WI38 (cell line): ENCODE measurements at regions not wholly inside any gene's neighbourhood (a gene's known extent, or its start where the extent isn't known, plus 50 kb on each side); places are given as distances from the start of the nearest gene placed in this dataset.

Experiments used
- H3K4me3 ChIP-seq: 2 replicates; pipeline ENCODE4 v1.5.1; 2011; ENCODE audit warnings: low read depth, mild to moderate bottlenecking, control low read depth, low read length
- CTCF ChIP-seq: IDR thresholded peaks from 2 replicates; pipeline ENCODE4 v1.5.1; 2012; ENCODE audit warnings: low read depth, mild to moderate bottlenecking, control low read depth, low read length

GRCh38 chr12:89091293-89091841, 260.9 kb downstream of the DUSP6 start:
- no peak overlapping the region for H3K4me3 ChIP-seq
- TF ChIP-seq CTCF = no peak

- no peak overlapping the region for H3K4me3 ChIP-seq
- no peak for TF ChIP-seq CTCF
Observed at GRCh38 chr12:89089264-89089663, 263.0 kb downstream of the DUSP6 start.

- TF ChIP-seq CTCF = no peak
- H3K4me3 ChIP-seq = no peak overlapping the region
Observed at GRCh38 chr12:89087876-89088275, 264.4 kb downstream of the DUSP6 start.

GRCh38 chr12:89087149-89087825, 265.0 kb downstream of the DUSP6 start:
- H3K4me3 ChIP-seq = no peak overlapping the region
- no peak for TF ChIP-seq CTCF

- H3K4me3 ChIP-seq = no peak overlapping the region
- no peak for TF ChIP-seq CTCF
Observed at GRCh38 chr12:89085421-89085820, 266.9 kb downstream of the DUSP6 start.

- TF ChIP-seq CTCF = no peak
- no peak overlapping the region for H3K4me3 ChIP-seq
Observed at GRCh38 chr12:89084751-89085150, 267.6 kb downstream of the DUSP6 start.

- no peak overlapping the region for H3K4me3 ChIP-seq
- no peak for TF ChIP-seq CTCF
Observed at GRCh38 chr12:89083491-89083890, 268.8 kb downstream of the DUSP6 start.
